K562 (cell line): ENCODE measurements at regions not wholly inside any gene's neighbourhood (a gene's known extent, or its start where the extent isn't known, plus 50 kb on each side); places are given as distances from the start of the nearest gene placed in this dataset.
A peak's percentile ranks its signal among the peaks of the same experiment; 100 is the strongest.

Experiments
- ATAC-seq: fragments of 200-7000 bp; cut with Tn5 transposase; 3 replicates; pipeline ENCODE4 v1.9.1; 2020; ENCODE audit warnings: moderate library complexity
- BruUV-seq: library from RNA; stranded (reverse); fragments of 400-500 nt; replicated peaks from 2 replicates; lab custom pipeline; 2021; lab: Mats Ljungman, UMichigan
- CTCF ChIA-PET: fragments of 300-600 bp; formaldehyde crosslinking; extraction: SDS; loops from one replicate; lab custom pipeline; 2021; ENCODE audit warnings: low intra/inter-chr PET ratio; lab: Yijun Ruan, JAX
- POLR2A ChIA-PET: fragments of 300-600, 350-650 bp; sonication (Branson Sonifier 250); formaldehyde crosslinking; extraction: SDS; loops from one replicate; lab custom pipeline; 2021; ENCODE audit warnings: antibody characterized with exemption, inconsistent platforms; lab: Yijun Ruan, JAX
- DNase-seq, 4 experiments: peaks; one replicate each; pipeline versions ENCODE4 v3.0.0 to v3.0.0-alpha.2; 2011 to 2018; ENCODE audit warnings: low spot score in 3 of 4, mixed read lengths in 3 of 4; ENCODE audit errors: extremely low read depth in 1 of 4
- FAIRE-seq: peaks from 2 replicates; lab custom pipeline; 2011; peaks lifted over from hg19 to GRCh38; lab: Jason Lieb, UNC
- H2AFZ ChIP-seq: 2 replicates; pipeline ENCODE4 v1.6.0; 2011; ENCODE audit warnings: low read depth, low read length, control low read depth, inconsistent platforms
- H3K27ac ChIP-seq: fragments of 200-600 bp; 3 replicates; pipeline ENCODE4 v1.8.0; 2011; ENCODE audit warnings: low read depth, mild to moderate bottlenecking, control low read depth, inconsistent platforms, low read length, moderate library complexity, mixed read lengths; ENCODE audit errors: extremely low read depth
- H3K27me3 ChIP-seq, 2 experiments: fragments of 300-600 bp in 1 of 2; 2 replicates in 1 of 2; 3 replicates in 1 of 2; pipeline versions ENCODE4 v1.6.0 to v1.8.0; 2011; ENCODE audit warnings: inconsistent platforms in 2 of 2, low read length in 2 of 2, mild to moderate bottlenecking in 1 of 2, mixed read lengths in 1 of 2, moderate library complexity in 1 of 2; ENCODE audit not compliant: control insufficient read depth in 2 of 2, insufficient read depth in 2 of 2
- H3K36me3 ChIP-seq: fragments of 300-600 bp; 3 replicates; pipeline ENCODE4 v1.8.0; 2011; ENCODE audit warnings: mild to moderate bottlenecking, low read length, inconsistent platforms; ENCODE audit not compliant: control insufficient read depth, insufficient read depth
- H3K4me1 ChIP-seq, 2 experiments: fragments of 200-600 bp in 1 of 2; replicated peaks in 1 of 2; 2 replicates in 1 of 2; 3 replicates in 1 of 2; pipeline versions ENCODE4 v1.5.1 to v1.8.0; 2011; ENCODE audit warnings: inconsistent platforms in 2 of 2, low read length in 2 of 2, mild to moderate bottlenecking in 1 of 2, mixed read lengths in 1 of 2, moderate library complexity in 1 of 2; ENCODE audit not compliant: control insufficient read depth in 2 of 2, insufficient read depth in 2 of 2
- H3K4me2 ChIP-seq: 2 replicates; pipeline ENCODE4 v1.6.1; 2011; ENCODE audit warnings: low read length, control low read depth, inconsistent platforms, mixed read lengths; ENCODE audit not compliant: insufficient read depth
- H3K4me3 ChIP-seq: fragments of 200-600 bp; sonication (generic), shearing (Covaris generic); 2 replicates; pipeline ENCODE4 v1.5.1; 2016; ENCODE audit warnings: control low read depth, inconsistent platforms
- H3K79me2 ChIP-seq: fragments of 200-600 bp; 3 replicates; pipeline ENCODE4 v1.8.0; 2011; ENCODE audit warnings: low read length, inconsistent platforms; ENCODE audit not compliant: control insufficient read depth, insufficient read depth
- H3K9ac ChIP-seq, 2 experiments: 2 replicates each; pipeline versions ENCODE4 v1.6.0 to v1.6.1; 2011; ENCODE audit warnings: low read depth in 2 of 2, low read length in 2 of 2, control low read depth in 1 of 2, inconsistent platforms in 1 of 2, mild to moderate bottlenecking in 1 of 2, mixed read lengths in 1 of 2; ENCODE audit not compliant: insufficient read depth in 1 of 2
- H3K9me1 ChIP-seq: one replicate; pipeline ENCODE4 v1.6.0; 2011; ENCODE audit warnings: inconsistent platforms, mild to moderate bottlenecking, low read length, moderate library complexity; ENCODE audit not compliant: control insufficient read depth, insufficient read depth
- H3K9me3 ChIP-seq: replicated peaks from 2 replicates; pipeline ENCODE4 v1.5.1; 2011; ENCODE audit warnings: low read depth, low read length, inconsistent platforms; ENCODE audit not compliant: control insufficient read depth, insufficient read depth
- H4K20me1 ChIP-seq: replicated peaks from 2 replicates; pipeline ENCODE4 v1.6.1; 2011; ENCODE audit warnings: low read length, inconsistent platforms, mixed read lengths; ENCODE audit not compliant: control insufficient read depth, insufficient read depth
- ARID1B ChIP-seq: fragments of 450-650 bp; IDR thresholded peaks from 2 replicates; pipeline ENCODE4 v1.6.1; 2016; ENCODE audit warnings: antibody characterized with exemption, mild to moderate bottlenecking, inconsistent platforms
- CBX5 ChIP-seq: IDR thresholded peaks from 2 replicates; pipeline ENCODE4 v1.6.1; 2014; ENCODE audit warnings: low read depth, borderline replicate concordance
- EP300 ChIP-seq: IDR thresholded peaks from 2 replicates; pipeline ENCODE4 v1.6.1; 2012; ENCODE audit warnings: low read length, improper control_type of control experiment
- ETS2 ChIP-seq: IDR thresholded peaks from 2 replicates; pipeline ENCODE4 v1.6.1; 2016; ENCODE audit warnings: borderline replicate concordance, missing genetic modification characterization, mild to moderate bottlenecking, moderate library complexity, missing compliant biosample characterization; ENCODE audit not compliant: poor library complexity, severe bottlenecking
- JUN ChIP-seq, 2 experiments: sonication (generic) in 1 of 2; formaldehyde crosslinking in 1 of 2; IDR thresholded peaks; 2 replicates each; pipeline versions ENCODE4 v1.6.1 to v1.8.0; 2012 to 2022; ENCODE audit warnings: borderline replicate concordance in 2 of 2, mild to moderate bottlenecking in 2 of 2, improper control_type of control experiment in 1 of 2, low read depth in 1 of 2, low read length in 1 of 2, missing genetic modification reagents in 1 of 2
- NBN ChIP-seq: fragments of 450-650 bp; IDR thresholded peaks from 2 replicates; pipeline ENCODE4 v1.6.1; 2016; ENCODE audit warnings: low read depth, mild to moderate bottlenecking
- NFRKB ChIP-seq: fragments of 450-650 bp; IDR thresholded peaks from 2 replicates; pipeline ENCODE4 v1.6.1; 2016; ENCODE audit warnings: low read depth
- OTX1 ChIP-seq: fragments of 450-650 bp; formaldehyde crosslinking; IDR thresholded peaks from 2 replicates; pipeline ENCODE4 v1.4.0; 2022; ENCODE audit warnings: mild to moderate bottlenecking
- SMARCE1 ChIP-seq: fragments of 450-650 bp; IDR thresholded peaks from 2 replicates; pipeline ENCODE4 v1.7.1; 2016; ENCODE audit warnings: mild to moderate bottlenecking
- SNIP1 ChIP-seq: fragments of 450-650 bp; IDR thresholded peaks from 2 replicates; pipeline ENCODE4 v1.7.1; 2017; ENCODE audit warnings: low read depth, mild to moderate bottlenecking
- ZNF408 ChIP-seq: fragments of 250-450 bp; sonication (Bioruptor Pico); IDR thresholded peaks from 2 replicates; pipeline ENCODE4 v1.4.0; 2020; ENCODE audit warnings: low read depth, mild to moderate bottlenecking, moderate library complexity
- WGBS: fragments of 100-300 bp; shearing (Covaris generic); methylation state at CpG from one replicate; pipeline ENCODE4 v1.1.6; 2016; ENCODE audit warnings: low coverage, mixed read lengths; ENCODE audit not compliant: insufficient coverage; ENCODE audit errors: missing lambda C conversion rate; 5-methylcytosine and 5-hydroxymethylcytosine counted together
- in situ Hi-C: fragments of 300-500 bp; cut with MboI; formaldehyde crosslinking; loops from 4 replicates; pipeline ENCODE4 v1.15.0; 2018; ENCODE audit warnings: inconsistent platforms, mixed read lengths
- intact Hi-C: fragments of 100-400 bp; cut with micrococcal nuclease; formaldehyde crosslinking; loops from 2 replicates; pipeline ENCODE4 v1.14.2; 2022
- TF ChIP-seq, protein P1 (sequence below): IDR thresholded peaks from 2 replicates; pipeline ENCODE4 v1.6.1; 2012; ENCODE audit warnings: low read depth, low read length, improper control_type of control experiment, borderline replicate concordance
- TF ChIP-seq, protein P2 (sequence below): fragments of 450-650 bp; conservative IDR thresholded peaks from 2 replicates; pipeline ENCODE4 v1.6.1; 2016; ENCODE audit warnings: missing genetic modification characterization, low read depth, mild to moderate bottlenecking, missing compliant biosample characterization, moderate library complexity
- TF ChIP-seq, protein P3 (sequence below), 2 experiments: fragments of 200-800 bp in 1 of 2; sonication (Bioruptor generic) in 1 of 2; sonication (generic) in 1 of 2; formaldehyde crosslinking in 1 of 2; IDR thresholded peaks in 1 of 2; conservative IDR thresholded peaks in 1 of 2; 2 replicates each; pipeline versions ENCODE4 v1.5.0 to v1.6.1; 2016 to 2020; ENCODE audit warnings: missing compliant biosample characterization in 1 of 2, missing genetic modification characterization in 1 of 2, missing genetic modification reagents in 1 of 2

DNA sequence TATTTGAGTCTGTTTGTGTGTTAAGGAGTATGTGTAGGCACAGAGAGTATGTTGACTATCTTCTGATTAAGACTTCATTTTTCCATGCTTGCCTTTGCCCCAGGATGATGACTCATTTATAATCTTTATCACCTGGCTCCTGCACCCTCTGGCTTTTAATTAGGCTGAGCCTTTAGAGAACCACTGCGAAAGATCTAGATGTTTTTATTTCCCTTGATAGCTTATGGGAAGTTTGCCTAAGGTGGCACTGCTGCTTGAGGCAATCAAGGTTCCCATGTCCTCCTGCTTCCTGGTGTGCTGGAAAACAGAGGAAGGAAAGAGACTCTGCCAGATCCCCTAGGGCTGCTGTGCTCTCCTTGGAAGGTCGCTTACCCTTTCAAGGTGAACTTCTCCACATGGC is 114.6 kb downstream of the ARL4A start (continued):
- TF ChIP-seq, protein P1, sequence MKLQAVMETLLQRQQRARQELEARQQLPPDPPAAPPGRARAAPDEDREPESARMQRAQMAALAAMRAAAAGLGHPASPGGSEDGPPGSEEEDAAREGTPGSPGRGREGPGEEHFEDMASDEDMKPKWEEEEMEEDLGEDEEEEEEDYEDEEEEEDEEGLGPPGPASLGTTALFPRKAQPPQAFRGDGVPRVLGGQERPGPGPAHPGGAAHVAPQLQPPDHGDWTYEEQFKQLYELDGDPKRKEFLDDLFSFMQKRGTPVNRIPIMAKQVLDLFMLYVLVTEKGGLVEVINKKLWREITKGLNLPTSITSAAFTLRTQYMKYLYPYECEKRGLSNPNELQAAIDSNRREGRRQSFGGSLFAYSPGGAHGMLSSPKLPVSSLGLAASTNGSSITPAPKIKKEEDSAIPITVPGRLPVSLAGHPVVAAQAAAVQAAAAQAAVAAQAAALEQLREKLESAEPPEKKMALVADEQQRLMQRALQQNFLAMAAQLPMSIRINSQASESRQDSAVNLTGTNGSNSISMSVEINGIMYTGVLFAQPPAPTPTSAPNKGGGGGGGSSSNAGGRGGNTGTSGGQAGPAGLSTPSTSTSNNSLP: peak; percentile 67; the same call in 1 of the 2 replicates
- no peak for TF ChIP-seq CBX5
- peak; percentile 69 for TF ChIP-seq ARID1B
- TF ChIP-seq NBN: no peak
- no peak for TF ChIP-seq OTX1 (CRISPR knock-in tag)
- peak; percentile 65 for TF ChIP-seq SMARCE1
- TF ChIP-seq JUN (IDR thresholded peaks at IDR 0.05; ENCODE audit: borderline replicate concordance, low read depth, low read length): peak; percentile 64; the same call in 1 of the 2 replicates
- no peak for TF ChIP-seq JUN (CRISPR knock-in tag; IDR thresholded peaks at IDR 0.05; ENCODE audit: borderline replicate concordance)
- TF ChIP-seq EP300: peak; percentile 34; the same call in 1 of the 2 replicates

DNA sequence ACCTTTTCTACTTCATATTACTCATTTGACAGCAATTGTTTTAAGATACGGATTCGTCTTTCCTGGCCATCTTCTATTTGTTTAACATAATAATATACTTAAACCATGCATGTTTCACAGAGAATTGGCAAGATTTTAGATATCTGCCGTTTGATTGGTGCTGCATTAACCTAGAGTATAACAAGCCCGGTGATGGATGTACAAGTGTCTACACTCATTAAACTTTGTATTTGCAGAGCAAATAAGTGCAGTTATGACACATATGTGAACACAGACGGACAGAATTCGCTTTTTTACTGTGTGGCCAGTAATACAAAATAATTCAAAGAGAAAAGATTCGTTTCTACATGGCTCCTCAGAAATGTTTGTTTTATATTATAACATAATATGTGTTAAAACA is 116.1 kb downstream of the ARL4A start:
- no TSS peak for BruUV-seq
- DNase-seq (no peak), FAIRE-seq (no peak), ATAC-seq (no peak)
- H3K36me3 ChIP-seq: no peaks in the 10 kb centered on the region; the same call in 2 of the 3 replicates
- in situ Hi-C loops: no loop called here
- WGBS: 68% methylated on average over 7 of the region's 7 CpGs
- H3K9me3 ChIP-seq: no peaks in the 10 kb centered on the region
- no peak overlapping the region for H3K9ac ChIP-seq
- H3K27ac ChIP-seq: no peak overlapping the region
- intact Hi-C loops: no loop called here
- ChIA-PET POLR2A (interaction anchor here (0.7 kb wide), 1 partner anchor 12 kb away, joined by 3 read pairs; no protein-coding TSS in a partner anchor), CTCF (no interaction called here)
- H3K9me1 ChIP-seq: no peaks in the 10 kb centered on the region
- peaks cover 0 to 32% of the 10 kb centered on the region in 2 experiments; a peak in 4 of 5 replicates for H3K4me1 ChIP-seq
- no peak overlapping the region for H3K4me3 ChIP-seq
- no peaks in the 10 kb centered on the region for H4K20me1 ChIP-seq
- H3K79me2 ChIP-seq: no peaks in the 10 kb centered on the region
- no peak overlapping the region for H2AFZ ChIP-seq
- no peak overlapping the region for H3K4me2 ChIP-seq
- no peaks in the 10 kb centered on the region for H3K27me3 ChIP-seq
- TF ChIP-seq, protein P2, sequence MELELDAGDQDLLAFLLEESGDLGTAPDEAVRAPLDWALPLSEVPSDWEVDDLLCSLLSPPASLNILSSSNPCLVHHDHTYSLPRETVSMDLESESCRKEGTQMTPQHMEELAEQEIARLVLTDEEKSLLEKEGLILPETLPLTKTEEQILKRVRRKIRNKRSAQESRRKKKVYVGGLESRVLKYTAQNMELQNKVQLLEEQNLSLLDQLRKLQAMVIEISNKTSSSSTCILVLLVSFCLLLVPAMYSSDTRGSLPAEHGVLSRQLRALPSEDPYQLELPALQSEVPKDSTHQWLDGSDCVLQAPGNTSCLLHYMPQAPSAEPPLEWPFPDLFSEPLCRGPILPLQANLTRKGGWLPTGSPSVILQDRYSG (tag): no peak
- no peak for TF ChIP-seq NFRKB
- TF ChIP-seq, protein P3, sequence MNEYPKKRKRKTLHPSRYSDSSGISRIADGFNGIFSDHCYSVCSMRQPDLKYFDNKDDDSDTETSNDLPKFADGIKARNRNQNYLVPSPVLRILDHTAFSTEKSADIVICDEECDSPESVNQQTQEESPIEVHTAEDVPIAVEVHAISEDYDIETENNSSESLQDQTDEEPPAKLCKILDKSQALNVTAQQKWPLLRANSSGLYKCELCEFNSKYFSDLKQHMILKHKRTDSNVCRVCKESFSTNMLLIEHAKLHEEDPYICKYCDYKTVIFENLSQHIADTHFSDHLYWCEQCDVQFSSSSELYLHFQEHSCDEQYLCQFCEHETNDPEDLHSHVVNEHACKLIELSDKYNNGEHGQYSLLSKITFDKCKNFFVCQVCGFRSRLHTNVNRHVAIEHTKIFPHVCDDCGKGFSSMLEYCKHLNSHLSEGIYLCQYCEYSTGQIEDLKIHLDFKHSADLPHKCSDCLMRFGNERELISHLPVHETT (CRISPR knock-in tag; conservative IDR thresholded peaks at IDR 0.05 in 1 of 2, IDR thresholded peaks at IDR 0.05 in 1 of 2): no peak
- no peak for TF ChIP-seq ETS2 (tag)
- TF ChIP-seq ZNF408 (CRISPR knock-in tag): no peak
- no peak for TF ChIP-seq SNIP1
